ENCODE measurements at regions not wholly inside any gene's neighbourhood (a gene's known extent, or its start where the extent isn't known, plus 50 kb on each side); places are given as distances from the start of the nearest gene placed in this dataset.

- H3K4me1 ChIP-seq (ENCODE audit: control insufficient read depth, extremely low read depth, insufficient read depth, low read length), result no peaks in the 10 kb centered on the region
- dilution Hi-C loops (cut with MboI; ENCODE audit: extremely low pct_ligation_motif_present, low sequenced_read_pairs), result no loop called here
- H3K9ac ChIP-seq (ENCODE audit: control insufficient read depth, extremely low read depth, insufficient read depth, low read length), result no peak overlapping the region
- H3K36me3 ChIP-seq (ENCODE audit: control insufficient read depth in 2 of 2, extremely low read depth in 1 of 2, insufficient read depth in 2 of 2, low read length in 2 of 2), result no peaks in the 10 kb centered on the region
- peaks cover 6% of the 10 kb centered on the region for H3K9me3 ChIP-seq (ENCODE audit: control insufficient read depth, low read depth, low read length)
- H3K4me3 ChIP-seq (ENCODE audit: control insufficient read depth in 2 of 3, extremely low read depth in 1 of 3, insufficient read depth in 2 of 3, low read depth in 1 of 3, low read length in 3 of 3), result no peak overlapping the region
- no peaks in the 10 kb centered on the region for H3K9me1 ChIP-seq (ENCODE audit: control insufficient read depth, extremely low read depth, insufficient read depth, low read length)
- H3K4me2 ChIP-seq (ENCODE audit: control insufficient read depth, extremely low read depth, insufficient read depth, low read depth, low read length), result no peak overlapping the region
- no peak overlapping the region for H2AFZ ChIP-seq (ENCODE audit: control insufficient read depth, low read length)
- DNase-seq (ENCODE audit: low read depth, low spot score) (no peak), FAIRE-seq (no peak)
- no peaks in the 10 kb centered on the region for H4K20me1 ChIP-seq (ENCODE audit: control insufficient read depth, extremely low read depth, insufficient read depth, low read length)
- H3K27me3 ChIP-seq (ENCODE audit: control insufficient read depth, extremely low read depth, insufficient read depth, low read length), result no peaks in the 10 kb centered on the region
- TF ChIP-seq EZH2 (IDR thresholded peaks at IDR 0.05; ENCODE audit: low read length), result no peak
- TF ChIP-seq CTCF (optimal IDR thresholded peaks at IDR 0.05 in 1 of 3, IDR thresholded peaks at IDR 0.05 in 1 of 3, conservative IDR thresholded peaks at IDR 0.05 in 1 of 3; ENCODE audit: extremely low read depth in 1 of 3, insufficient read depth in 2 of 3, low read length in 3 of 3), result no peak
- no peaks in the 10 kb centered on the region for H3K79me2 ChIP-seq (ENCODE audit: control insufficient read depth, insufficient read depth, low read length)
- H3K27ac ChIP-seq (ENCODE audit: control insufficient read depth, insufficient read depth, low read length), result no peak overlapping the region
Observed at GRCh38 chr12:31845613-31846322, 113.4 kb upstream of the RESF1 start.

GRCh38 chr12:31843398-31844095, 114.7 kb upstream of the AMN1 start:
- FAIRE-seq, result no peak
- no peak overlapping the region for H3K9ac ChIP-seq (ENCODE audit: control insufficient read depth, extremely low read depth, insufficient read depth, low read length)
- peaks cover 2% of the 10 kb centered on the region for H3K9me3 ChIP-seq (ENCODE audit: control insufficient read depth, low read depth, low read length)
- H3K4me2 ChIP-seq (ENCODE audit: control insufficient read depth, extremely low read depth, insufficient read depth, low read depth, low read length), result no peak overlapping the region
- H3K4me3 ChIP-seq (ENCODE audit: control insufficient read depth in 2 of 3, extremely low read depth in 1 of 3, insufficient read depth in 2 of 3, low read depth in 1 of 3, low read length in 3 of 3), result no peak overlapping the region
- DNase-seq (ENCODE audit: low read depth, low spot score), result no peak
- H2AFZ ChIP-seq (ENCODE audit: control insufficient read depth, low read length), result no peak overlapping the region
- no peaks in the 10 kb centered on the region for H3K27me3 ChIP-seq (ENCODE audit: control insufficient read depth, extremely low read depth, insufficient read depth, low read length)
- dilution Hi-C loops (cut with MboI; ENCODE audit: extremely low pct_ligation_motif_present, low sequenced_read_pairs), result no loop called here
- TF ChIP-seq CTCF (optimal IDR thresholded peaks at IDR 0.05 in 1 of 3, IDR thresholded peaks at IDR 0.05 in 1 of 3, conservative IDR thresholded peaks at IDR 0.05 in 1 of 3; ENCODE audit: extremely low read depth in 1 of 3, insufficient read depth in 2 of 3, low read length in 3 of 3) (no peak), EZH2 (IDR thresholded peaks at IDR 0.05; ENCODE audit: low read length) (no peak)
- no peaks in the 10 kb centered on the region for H3K79me2 ChIP-seq (ENCODE audit: control insufficient read depth, insufficient read depth, low read length)
- H3K4me1 ChIP-seq (ENCODE audit: control insufficient read depth, extremely low read depth, insufficient read depth, low read length), result no peaks in the 10 kb centered on the region
- no peaks in the 10 kb centered on the region for H3K9me1 ChIP-seq (ENCODE audit: control insufficient read depth, extremely low read depth, insufficient read depth, low read length)
- no peaks in the 10 kb centered on the region for H4K20me1 ChIP-seq (ENCODE audit: control insufficient read depth, extremely low read depth, insufficient read depth, low read length)
- no peaks in the 10 kb centered on the region for H3K36me3 ChIP-seq (ENCODE audit: control insufficient read depth in 2 of 2, extremely low read depth in 1 of 2, insufficient read depth in 2 of 2, low read length in 2 of 2)
- H3K27ac ChIP-seq (ENCODE audit: control insufficient read depth, insufficient read depth, low read length), result no peak overlapping the region

All from keratinocyte (primary cell).